Lower leg skin (tissue), 4 donors: ENCODE measurements at regions not wholly inside any gene's neighbourhood (a gene's known extent, or its start where the extent isn't known, plus 50 kb on each side); places are given as distances from the start of the nearest gene placed in this dataset.

Source experiments
- DNase-seq, 2 donors: peaks; one replicate each; pipeline ENCODE4 v3.0.0-alpha.2; 2019; ENCODE audit warnings: low spot score in 2 of 2
- H3K4me3 ChIP-seq: fragments of 200-600 bp; sonication (generic); 2 replicates; pipeline ENCODE4 v1.5.1; 2017; ENCODE audit warnings: mild to moderate bottlenecking, low read depth; ENCODE audit not compliant: poor library complexity, severe bottlenecking
- CTCF ChIP-seq, 3 donors: fragments of 450-650 bp; IDR thresholded peaks; one replicate each; pipeline ENCODE4 v1.5.1; 2016; ENCODE audit warnings: antibody characterized with exemption in 3 of 3, mild to moderate bottlenecking in 3 of 3, moderate library complexity in 2 of 3
- POLR2A ChIP-seq, 2 donors: fragments of 450-650 bp; IDR thresholded peaks; one replicate each; pipeline ENCODE4 v1.6.1; 2016 to 2017; ENCODE audit warnings: antibody characterized with exemption in 2 of 2, mild to moderate bottlenecking in 1 of 2, moderate library complexity in 1 of 2
- WGBS, 2 donors: methylation state at CpG; one replicate each; pipeline ENCODE4 v1.1.5; 2018; 5-methylcytosine and 5-hydroxymethylcytosine counted together
- intact Hi-C: fragments of 100-400 bp; cut with DNase I; formaldehyde crosslinking; loops from one replicate; pipeline ENCODE4 v1.15.0; 2023; ENCODE audit warnings: low total_unique reads

GRCh38 chr15:53059273-53060043, 269.3 kb upstream of the ONECUT1 start:
- intact Hi-C loops = no loop called here
- no peak for DNase-seq
- H3K4me3 ChIP-seq = no peak overlapping the region
- no peak for TF ChIP-seq POLR2A (IDR thresholded peaks at IDR 0.05)
- TF ChIP-seq CTCF (IDR thresholded peaks at IDR 0.05) = no peak
- 89% methylated on average over 10 of the region's 10 CpGs for WGBS, 2 donors

GRCh38 chr15:53046153-53046790, 256.1 kb upstream of the ONECUT1 start:
- TF ChIP-seq POLR2A (IDR thresholded peaks at IDR 0.05) (no peak), CTCF (IDR thresholded peaks at IDR 0.05) (no peak)
- intact Hi-C loops = no loop called here
- no peak for DNase-seq
- WGBS, 2 donors = 63 to 78% methylated on average over 2 of the region's 2 CpGs
- no peak overlapping the region for H3K4me3 ChIP-seq

- no peak for DNase-seq
- H3K4me3 ChIP-seq = no peak overlapping the region
- TF ChIP-seq POLR2A (IDR thresholded peaks at IDR 0.05) (no peak), CTCF (IDR thresholded peaks at IDR 0.05) (no peak)
- intact Hi-C loops = no loop called here
- WGBS, 2 donors = 76 to 78% methylated on average over 7 of the region's 7 CpGs
Measured at GRCh38 chr15:53038655-53038941, 248.5 kb upstream of the ONECUT1 start.

DNA sequence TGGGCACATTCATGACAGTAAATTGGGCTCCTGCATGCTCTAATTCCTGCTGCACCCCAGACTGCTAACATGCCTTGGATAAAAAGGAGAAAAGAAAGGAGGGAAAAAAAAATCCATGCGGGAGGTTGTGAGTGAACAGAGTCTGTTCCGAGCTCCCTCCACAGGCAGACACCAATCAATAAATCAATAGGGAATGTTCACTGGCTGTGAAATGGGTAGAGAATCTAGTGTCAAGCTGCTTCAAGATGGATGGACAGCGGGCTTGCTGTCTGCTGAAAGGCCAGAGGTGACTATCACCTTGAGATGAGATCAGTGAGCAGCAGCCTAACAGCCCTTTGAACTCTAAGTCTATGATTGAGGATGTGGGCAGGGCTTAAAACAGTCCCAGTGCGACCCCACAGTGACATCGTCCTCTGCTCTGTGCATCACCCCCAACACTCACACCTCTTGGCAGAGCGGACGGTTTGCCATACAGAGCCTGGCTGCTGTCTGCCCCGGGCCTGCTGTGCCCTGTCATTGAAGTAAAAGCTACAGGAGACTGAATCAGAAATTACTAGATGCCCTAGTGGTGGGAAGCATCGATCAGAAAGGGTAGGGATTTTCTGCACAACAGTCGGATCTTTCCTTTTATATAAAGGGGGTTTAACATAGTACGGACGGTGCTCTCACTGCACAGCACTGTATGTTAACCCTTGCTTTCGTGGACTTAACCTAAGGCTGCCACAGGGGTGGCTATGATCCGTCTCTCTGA, 247.9 kb upstream of the ONECUT1 start:
- no peak overlapping the region for H3K4me3 ChIP-seq
- no peak for TF ChIP-seq POLR2A (IDR thresholded peaks at IDR 0.05)
- TF ChIP-seq CTCF (IDR thresholded peaks at IDR 0.05) = no peak
- 64 to 65% methylated on average over 14 of the region's 14 CpGs for WGBS, 2 donors
- intact Hi-C loops = no loop called here
- no peak for DNase-seq

- DNase-seq = no peak
- no peak overlapping the region for H3K4me3 ChIP-seq
- WGBS, 2 donors = 72% methylated on average over 2 of the region's 2 CpGs
- intact Hi-C loops = no loop called here
- TF ChIP-seq CTCF (IDR thresholded peaks at IDR 0.05) (no peak), POLR2A (IDR thresholded peaks at IDR 0.05) (no peak)
Measured at GRCh38 chr15:53036641-53037040, 246.5 kb upstream of the ONECUT1 start.
